ENCODE measurements at regions not wholly inside any gene's neighbourhood (a gene's known extent, or its start where the extent isn't known, plus 50 kb on each side); places are given as distances from the start of the nearest gene placed in this dataset.

GRCh38 chr15:25509703-25510102 is 70.9 kb upstream of the UBE3A start:
- Histone ChIP-seq H3K4me3 (ENCODE audit: low read depth, low read length) (no peak overlapping the region), H3K9ac (ENCODE audit: low read depth, low read length) (no peak overlapping the region), H3K36me3 (ENCODE audit: control insufficient read depth, insufficient read depth, low read length) (no peaks in the 10 kb centered on the region), H3K4me1 (ENCODE audit: control insufficient read depth, insufficient read depth, low read length) (peaks cover 28% of the 10 kb centered on the region), H3K27ac (ENCODE audit: low read depth, low read length) (no peak overlapping the region), H3K9me3 (ENCODE audit: control insufficient read depth, insufficient read depth, low read length) (no peaks in the 10 kb centered on the region), H3K27me3 (ENCODE audit: control insufficient read depth, insufficient read depth, low read length) (no peaks in the 10 kb centered on the region)

GRCh38 chr15:25508369-25509002 is 69.7 kb upstream of the UBE3A start:
- no peaks in the 10 kb centered on the region for H3K36me3 ChIP-seq (ENCODE audit: control insufficient read depth, insufficient read depth, low read length)
- H3K9me3 ChIP-seq (ENCODE audit: control insufficient read depth, insufficient read depth, low read length): no peaks in the 10 kb centered on the region
- H3K27ac ChIP-seq (ENCODE audit: low read depth, low read length): no peak overlapping the region
- H3K4me3 ChIP-seq (ENCODE audit: low read depth, low read length): no peak overlapping the region
- no peaks in the 10 kb centered on the region for H3K27me3 ChIP-seq (ENCODE audit: control insufficient read depth, insufficient read depth, low read length)
- H3K4me1 ChIP-seq (ENCODE audit: control insufficient read depth, insufficient read depth, low read length): peaks cover 33% of the 10 kb centered on the region
- H3K9ac ChIP-seq (ENCODE audit: low read depth, low read length): no peak overlapping the region

GRCh38 chr15:25504307-25504706 is 65.5 kb upstream of the UBE3A start:
- Histone ChIP-seq H3K27ac (ENCODE audit: low read depth, low read length) (peak overlapping the region; percentile 77), H3K9me3 (ENCODE audit: control insufficient read depth, insufficient read depth, low read length) (no peaks in the 10 kb centered on the region), H3K9ac (ENCODE audit: low read depth, low read length) (no peak overlapping the region), H3K4me1 (ENCODE audit: control insufficient read depth, insufficient read depth, low read length) (peaks cover 21% of the 10 kb centered on the region), H3K4me3 (ENCODE audit: low read depth, low read length) (no peak overlapping the region), H3K27me3 (ENCODE audit: control insufficient read depth, insufficient read depth, low read length) (no peaks in the 10 kb centered on the region), H3K36me3 (ENCODE audit: control insufficient read depth, insufficient read depth, low read length) (no peaks in the 10 kb centered on the region)

- Histone ChIP-seq H3K9ac (ENCODE audit: low read depth, low read length) (no peak overlapping the region), H3K27ac (ENCODE audit: low read depth, low read length) (no peak overlapping the region), H3K4me3 (ENCODE audit: low read depth, low read length) (no peak overlapping the region), H3K9me3 (ENCODE audit: control insufficient read depth, insufficient read depth, low read length) (no peaks in the 10 kb centered on the region), H3K36me3 (ENCODE audit: control insufficient read depth, insufficient read depth, low read length) (no peaks in the 10 kb centered on the region), H3K4me1 (ENCODE audit: control insufficient read depth, insufficient read depth, low read length) (peaks cover 30% of the 10 kb centered on the region), H3K27me3 (ENCODE audit: control insufficient read depth, insufficient read depth, low read length) (no peaks in the 10 kb centered on the region)
These were observed 63.1 kb upstream of the UBE3A start for GRCh38 chr15:25501828-25502446.

- no peaks in the 10 kb centered on the region for H3K27me3 ChIP-seq (ENCODE audit: control insufficient read depth, insufficient read depth, low read length)
These were observed 60.0 kb upstream of the UBE3A start for GRCh38 chr15:25498835-25499234.

GRCh38 chr15:25497934-25498333 is 59.1 kb upstream of the UBE3A start:
- Histone ChIP-seq H3K27ac (ENCODE audit: low read depth, low read length) (peak overlapping the region; percentile 53), H3K36me3 (ENCODE audit: control insufficient read depth, insufficient read depth, low read length) (no peaks in the 10 kb centered on the region), H3K9ac (ENCODE audit: low read depth, low read length) (no peak overlapping the region), H3K27me3 (ENCODE audit: control insufficient read depth, insufficient read depth, low read length) (no peaks in the 10 kb centered on the region), H3K4me1 (ENCODE audit: control insufficient read depth, insufficient read depth, low read length) (peaks cover 22% of the 10 kb centered on the region), H3K4me3 (ENCODE audit: low read depth, low read length) (no peak overlapping the region; the same call in 1 of the 2 replicates), H3K9me3 (ENCODE audit: control insufficient read depth, insufficient read depth, low read length) (no peaks in the 10 kb centered on the region)

More at GRCh38 chr15:25498835-25499234, 60.0 kb upstream of the UBE3A start:
- no peaks in the 10 kb centered on the region for H3K9me3 ChIP-seq (ENCODE audit: control insufficient read depth, insufficient read depth, low read length)
- no peak overlapping the region for H3K9ac ChIP-seq (ENCODE audit: low read depth, low read length)
- H3K4me3 ChIP-seq (ENCODE audit: low read depth, low read length): no peak overlapping the region
- H3K36me3 ChIP-seq (ENCODE audit: control insufficient read depth, insufficient read depth, low read length): no peaks in the 10 kb centered on the region
- H3K27ac ChIP-seq (ENCODE audit: low read depth, low read length): no peak overlapping the region
- H3K4me1 ChIP-seq (ENCODE audit: control insufficient read depth, insufficient read depth, low read length): peaks cover 23% of the 10 kb centered on the region

- H3K4me1 ChIP-seq (ENCODE audit: control insufficient read depth, insufficient read depth, low read length): peaks cover 17% of the 10 kb centered on the region
- no peak overlapping the region for H3K4me3 ChIP-seq (ENCODE audit: low read depth, low read length)
- no peaks in the 10 kb centered on the region for H3K27me3 ChIP-seq (ENCODE audit: control insufficient read depth, insufficient read depth, low read length)
- 0 out of 2 replicates have a peak, but pooled peaks cover 2% of the 10 kb centered on the region for H3K9me3 ChIP-seq (ENCODE audit: control insufficient read depth, insufficient read depth, low read length)
- H3K9ac ChIP-seq (ENCODE audit: low read depth, low read length): no peak overlapping the region
- H3K36me3 ChIP-seq (ENCODE audit: control insufficient read depth, insufficient read depth, low read length): no peaks in the 10 kb centered on the region
- no peak overlapping the region for H3K27ac ChIP-seq (ENCODE audit: low read depth, low read length)
These were observed 55.2 kb upstream of the UBE3A start for GRCh38 chr15:25493823-25494526.

GRCh38 chr15:25492315-25492714 is 53.5 kb upstream of the UBE3A start:
- Histone ChIP-seq H3K4me3 (ENCODE audit: low read depth, low read length) (no peak overlapping the region), H3K27me3 (ENCODE audit: control insufficient read depth, insufficient read depth, low read length) (no peaks in the 10 kb centered on the region), H3K36me3 (ENCODE audit: control insufficient read depth, insufficient read depth, low read length) (no peaks in the 10 kb centered on the region), H3K9ac (ENCODE audit: low read depth, low read length) (no peak overlapping the region), H3K4me1 (ENCODE audit: control insufficient read depth, insufficient read depth, low read length) (peaks cover 3% of the 10 kb centered on the region), H3K9me3 (ENCODE audit: control insufficient read depth, insufficient read depth, low read length) (0 out of 2 replicates have a peak, but pooled peaks cover 2% of the 10 kb centered on the region), H3K27ac (ENCODE audit: low read depth, low read length) (no peak overlapping the region)

All from HUES48 (cell line).